ENCODE measurements at regions not wholly inside any gene's neighbourhood (a gene's known extent, or its start where the extent isn't known, plus 50 kb on each side); places are given as distances from the start of the nearest gene placed in this dataset.

DNA sequence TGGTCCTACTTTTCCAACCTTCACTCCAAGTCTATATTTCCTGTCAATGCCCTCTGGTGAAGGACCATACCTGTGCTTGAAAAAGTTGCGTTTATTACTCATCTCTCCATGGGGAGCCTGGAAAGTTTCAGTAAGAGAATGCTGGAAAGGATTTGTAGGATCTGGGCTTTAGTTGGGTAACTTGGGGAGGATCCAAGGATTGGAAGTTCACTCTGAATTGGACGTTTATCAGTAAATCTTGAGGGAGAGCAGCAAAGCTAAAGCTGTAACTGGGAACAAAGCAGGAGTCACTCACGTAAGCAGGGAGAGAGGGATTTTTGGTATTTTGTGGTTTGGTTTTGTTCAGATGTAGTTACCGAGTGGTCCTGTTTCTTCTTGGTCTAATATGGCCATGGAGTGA lies 51.4 kb upstream of the NPVF start:
- in situ Hi-C loops (cut with HindIII; ENCODE audit: low sequenced_read_pairs), result no loop called here

DNA sequence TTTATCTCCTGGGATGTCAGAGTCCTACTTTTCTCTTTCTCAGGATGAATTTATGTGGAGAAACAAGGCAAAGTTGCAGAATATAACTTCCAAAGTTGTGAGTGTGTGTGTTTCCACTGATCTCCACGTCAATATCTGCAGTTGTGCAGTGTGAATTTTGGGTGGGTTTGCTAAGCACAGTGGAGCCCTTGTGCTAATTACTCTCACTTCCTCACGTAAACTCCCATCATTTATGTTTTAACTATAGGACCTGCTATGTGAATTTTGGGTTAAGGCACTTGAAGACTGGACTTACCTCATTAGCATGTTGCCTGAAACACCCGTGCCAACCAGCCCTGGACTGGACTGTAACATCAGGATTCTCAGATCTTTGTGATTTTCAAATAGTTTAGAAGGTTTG lies 51.9 kb upstream of the NPVF start:
- in situ Hi-C loops (cut with HindIII; ENCODE audit: low sequenced_read_pairs), result no loop called here

DNA sequence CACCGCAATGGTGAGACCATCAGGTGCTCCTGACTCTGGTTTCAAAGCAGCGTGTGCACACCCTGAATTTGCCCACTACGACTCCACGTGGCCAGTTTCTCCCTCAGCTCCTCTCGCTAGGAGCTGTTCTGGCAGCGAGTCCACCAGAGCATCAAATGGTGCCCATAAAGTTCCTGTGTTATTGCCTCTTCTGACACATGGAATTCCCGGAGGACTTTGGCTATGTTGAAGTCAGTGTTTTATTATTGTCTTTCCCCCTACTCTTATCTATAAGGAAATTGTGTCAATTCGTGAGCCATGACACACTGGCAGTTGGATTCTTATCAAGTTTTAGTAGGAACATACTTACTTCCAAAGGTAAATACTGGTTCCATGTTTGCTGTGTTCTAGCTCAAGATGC lies 53.9 kb upstream of the NPVF start:
- in situ Hi-C loops (cut with HindIII; ENCODE audit: low sequenced_read_pairs), result no loop called here

DNA sequence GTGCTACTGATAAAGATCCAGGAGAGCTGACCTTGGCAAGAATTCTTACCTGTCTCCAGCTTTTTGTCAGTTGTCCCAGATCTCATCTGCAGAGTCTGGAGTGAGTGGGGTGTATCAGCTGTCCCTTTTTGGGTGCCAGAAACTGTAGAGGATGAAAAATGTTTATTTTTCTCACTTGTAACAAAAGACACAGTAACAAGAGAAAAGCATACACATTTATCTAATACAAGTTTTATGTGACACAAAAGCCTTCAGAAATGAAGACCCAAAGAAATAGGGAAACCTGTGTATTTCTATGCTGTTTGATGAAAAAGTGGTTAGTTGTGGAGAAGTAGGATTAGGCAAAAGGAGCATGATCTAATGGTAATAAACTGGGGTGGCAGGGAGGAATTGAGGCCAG lies 58.5 kb upstream of the NPVF start:
- in situ Hi-C loops (cut with HindIII; ENCODE audit: low sequenced_read_pairs), result no loop called here

DNA sequence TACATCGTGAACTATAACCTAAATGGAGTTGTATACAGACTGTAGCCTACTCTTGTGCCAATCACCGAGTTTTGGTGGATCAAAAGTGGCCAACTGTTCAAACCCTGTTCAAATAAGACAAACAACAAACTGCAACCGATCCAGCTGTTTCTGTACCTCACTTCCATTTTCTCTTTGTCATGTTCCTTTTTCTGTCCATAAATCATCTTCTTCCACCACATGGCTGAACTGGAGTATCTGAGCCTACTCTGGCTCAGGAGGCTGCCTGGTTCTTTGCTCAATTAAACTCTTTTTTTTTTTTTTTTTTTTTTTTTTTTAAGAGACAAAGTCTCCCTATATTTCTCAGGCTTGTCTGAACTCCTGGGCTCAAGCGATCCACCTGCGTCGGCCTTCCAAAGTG lies 59.0 kb upstream of the NPVF start:
- in situ Hi-C loops (cut with HindIII; ENCODE audit: low sequenced_read_pairs), result no loop called here

DNA sequence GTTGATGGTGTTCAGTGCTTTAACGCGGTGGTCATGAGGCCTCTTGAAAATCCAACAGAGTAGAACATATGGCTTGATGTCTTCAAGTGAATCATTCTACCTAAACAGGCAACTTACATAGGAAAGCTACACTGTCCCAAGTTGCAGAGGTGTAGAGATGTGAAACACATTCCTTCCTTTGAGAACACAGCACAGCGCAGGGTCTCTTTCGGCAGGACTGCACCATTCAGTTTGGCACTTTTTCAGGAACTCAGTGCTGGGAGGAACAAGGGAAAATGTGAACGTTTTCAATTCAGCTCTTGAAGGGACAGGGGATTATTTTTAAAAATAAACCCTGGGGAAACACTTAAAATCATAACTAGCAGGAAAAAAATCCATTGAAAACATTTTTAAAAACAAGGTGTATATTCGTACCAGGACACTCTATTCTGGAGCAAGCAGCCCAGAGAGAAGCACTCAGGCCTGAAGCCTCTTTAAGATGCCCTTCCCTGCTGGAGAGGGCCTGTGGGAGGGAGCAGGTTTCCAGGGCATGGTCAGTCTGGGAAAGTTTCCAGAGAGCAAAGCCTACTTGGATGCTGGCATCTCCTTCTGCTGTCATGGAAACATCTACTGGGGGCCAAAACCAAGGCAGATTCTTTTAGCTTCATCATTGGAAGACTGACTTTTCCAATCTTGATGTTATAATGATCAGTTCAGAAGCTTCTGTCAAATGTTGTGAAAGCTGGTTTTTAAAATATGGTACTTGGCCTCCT lies 60.4 kb upstream of the NPVF start:
- in situ Hi-C loops (cut with HindIII; ENCODE audit: low sequenced_read_pairs), result no loop called here

DNA sequence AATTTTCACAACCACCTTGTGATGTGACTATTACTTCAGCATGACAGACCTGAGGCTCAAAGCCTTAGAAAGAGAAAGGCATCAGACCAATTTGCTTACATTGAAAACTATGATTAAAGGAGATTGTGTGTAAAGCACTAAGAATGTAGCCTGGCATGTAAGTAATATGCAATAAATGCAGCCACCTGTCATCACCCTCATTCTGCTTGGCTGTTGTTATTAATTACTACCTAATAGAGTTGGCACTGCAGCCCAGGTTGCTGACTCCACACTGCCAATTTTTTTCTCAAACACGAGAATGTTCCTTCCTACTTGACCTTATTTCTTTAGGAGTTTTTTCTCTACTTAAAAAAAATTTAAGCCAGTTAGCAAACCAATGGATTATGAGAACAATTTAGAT lies 61.2 kb upstream of the NPVF start:
- in situ Hi-C loops (cut with HindIII; ENCODE audit: low sequenced_read_pairs), result no loop called here

DNA sequence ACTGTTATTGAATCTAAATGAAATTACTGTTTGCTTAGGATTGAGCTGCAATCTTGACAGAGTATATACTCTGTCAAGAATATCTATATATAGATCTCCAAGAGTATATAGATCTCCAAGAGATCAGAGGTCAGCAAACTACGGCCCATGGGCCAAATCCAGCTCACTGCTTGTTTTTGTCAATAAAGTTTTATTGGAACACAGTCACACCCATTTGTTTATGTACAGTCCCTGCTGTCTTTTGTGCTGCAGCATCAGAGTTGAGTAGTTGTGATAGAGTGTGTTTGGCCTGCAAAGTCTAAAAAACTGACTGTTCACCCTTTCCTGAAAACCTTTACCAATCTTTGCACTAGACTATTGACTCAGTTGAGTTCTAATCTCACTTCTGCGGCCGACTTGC lies 66.3 kb upstream of the NPVF start:
- in situ Hi-C loops (cut with HindIII; ENCODE audit: low sequenced_read_pairs), result no loop called here

DNA sequence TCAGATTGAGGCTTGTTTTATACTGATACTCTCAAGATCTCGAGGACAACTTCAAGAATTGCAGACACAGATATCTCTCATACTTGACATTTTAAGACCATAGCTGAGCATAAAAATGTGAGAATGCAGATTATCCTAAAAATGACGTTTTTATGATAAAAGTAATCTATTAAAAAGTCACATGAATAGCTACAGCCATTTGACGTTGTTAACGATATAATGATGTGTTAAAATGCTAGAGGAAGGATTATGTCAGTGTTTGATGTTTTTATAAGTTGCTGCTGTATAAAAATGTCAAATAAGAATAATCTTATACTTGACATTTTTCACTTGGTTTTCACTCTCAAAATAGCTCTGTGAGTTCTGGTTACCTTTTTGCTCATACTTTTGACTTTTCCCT lies 67.1 kb upstream of the NPVF start:
- in situ Hi-C loops (cut with HindIII; ENCODE audit: low sequenced_read_pairs), result no loop called here

DNA sequence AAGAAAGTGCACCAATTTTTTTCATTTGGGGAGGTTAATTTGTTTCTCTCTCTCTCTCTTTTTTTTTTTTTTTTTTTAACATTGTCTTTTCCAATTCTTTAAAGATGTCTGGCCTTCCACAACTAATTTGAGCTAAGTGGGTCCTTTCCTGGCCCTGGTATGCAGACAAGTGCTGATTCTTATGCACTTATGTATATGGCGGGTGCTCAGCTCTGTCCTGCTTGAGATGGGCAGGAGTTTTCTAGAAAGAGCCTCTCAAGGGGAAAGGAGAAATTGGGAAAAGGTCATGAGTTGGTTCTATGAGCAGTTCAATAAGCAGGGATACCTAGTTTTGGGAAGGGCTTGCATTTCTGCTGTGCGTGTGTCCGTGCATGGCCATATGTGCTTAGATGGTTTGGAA lies 67.8 kb upstream of the NPVF start:
- in situ Hi-C loops (cut with HindIII; ENCODE audit: low sequenced_read_pairs), result no loop called here

DNA sequence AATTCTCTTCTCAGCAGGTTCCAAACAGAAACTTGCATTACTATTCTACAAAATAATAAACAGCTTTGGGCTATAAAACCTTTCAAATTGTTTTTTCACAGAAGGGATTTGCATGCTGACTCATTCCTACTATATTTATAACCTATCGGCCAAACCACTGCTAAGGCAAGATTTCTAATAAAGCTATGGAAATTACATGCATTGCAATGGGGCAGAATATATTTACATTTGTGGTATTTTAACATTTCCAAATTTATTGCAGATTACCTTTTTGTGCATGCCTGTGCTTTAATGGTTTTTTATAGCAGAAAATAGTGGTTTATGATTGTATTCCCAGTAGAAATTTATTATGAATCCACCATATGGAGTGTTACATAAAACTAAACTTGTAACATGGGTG lies 69.0 kb upstream of the NPVF start:
- in situ Hi-C loops (cut with HindIII; ENCODE audit: low sequenced_read_pairs), result no loop called here

DNA sequence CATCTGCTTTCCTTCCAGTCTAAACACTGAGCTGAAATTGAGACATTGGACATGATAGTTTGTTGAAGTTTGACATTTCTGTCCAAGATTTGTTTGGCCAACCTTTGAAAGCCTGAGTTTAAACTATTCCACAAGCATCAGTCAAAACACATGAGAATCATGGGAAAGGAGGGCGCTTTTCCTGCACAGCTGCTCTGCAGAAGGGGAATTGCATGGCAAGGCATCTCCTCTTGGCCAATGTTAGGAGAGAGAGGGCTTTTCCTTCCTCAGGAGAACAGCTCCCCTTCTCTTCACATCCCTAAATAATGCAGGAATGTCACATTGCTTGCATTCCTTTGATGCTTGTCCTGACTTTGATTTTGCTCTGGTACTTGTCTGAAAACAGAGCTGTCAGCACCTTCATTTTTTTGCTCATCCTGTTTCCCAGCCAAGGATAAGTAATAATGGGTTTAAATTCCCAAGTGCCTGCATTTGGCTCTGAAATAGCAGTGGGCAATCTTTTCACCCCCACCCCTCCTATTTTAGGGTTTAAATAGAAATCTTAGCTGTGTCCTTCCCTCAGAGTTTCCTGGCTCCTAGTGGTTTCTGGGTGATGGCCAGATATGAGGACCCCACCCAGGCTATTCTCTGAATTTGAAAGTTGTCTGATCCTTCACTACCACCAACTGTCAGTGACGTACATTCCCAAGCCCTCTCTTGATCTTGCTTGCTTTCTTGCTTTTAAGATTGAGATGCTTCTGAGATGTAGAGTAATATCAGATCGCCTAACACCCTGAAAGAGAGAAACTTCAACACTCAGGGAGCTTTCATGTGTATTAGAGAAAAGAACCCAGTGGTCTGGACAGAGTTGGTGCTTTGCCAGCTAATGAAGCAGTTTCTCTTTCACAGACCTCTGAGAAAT lies 75.2 kb upstream of the NPVF start:
- in situ Hi-C loops (cut with HindIII; ENCODE audit: low sequenced_read_pairs), result no loop called here

DNA sequence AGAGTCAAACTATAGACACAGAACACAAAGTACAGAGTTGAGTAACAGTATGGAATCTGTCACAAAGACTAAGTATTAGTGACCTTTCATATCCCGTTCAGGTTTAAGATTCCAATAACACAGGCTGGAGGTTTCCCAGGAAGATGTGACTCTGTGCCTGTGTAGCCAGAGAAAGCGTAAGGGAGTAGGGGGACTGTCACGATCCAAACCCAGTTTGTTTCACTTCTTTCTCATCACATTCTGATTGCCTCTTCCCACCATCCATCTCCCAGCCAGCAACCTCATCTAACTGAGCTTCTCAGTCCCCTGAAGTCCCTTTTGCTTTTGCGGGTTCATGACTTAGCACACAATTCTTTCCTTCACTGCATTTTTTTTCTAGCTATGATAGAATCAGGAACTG lies 76.4 kb upstream of the NPVF start:
- in situ Hi-C loops (cut with HindIII; ENCODE audit: low sequenced_read_pairs), result no loop called here

DNA sequence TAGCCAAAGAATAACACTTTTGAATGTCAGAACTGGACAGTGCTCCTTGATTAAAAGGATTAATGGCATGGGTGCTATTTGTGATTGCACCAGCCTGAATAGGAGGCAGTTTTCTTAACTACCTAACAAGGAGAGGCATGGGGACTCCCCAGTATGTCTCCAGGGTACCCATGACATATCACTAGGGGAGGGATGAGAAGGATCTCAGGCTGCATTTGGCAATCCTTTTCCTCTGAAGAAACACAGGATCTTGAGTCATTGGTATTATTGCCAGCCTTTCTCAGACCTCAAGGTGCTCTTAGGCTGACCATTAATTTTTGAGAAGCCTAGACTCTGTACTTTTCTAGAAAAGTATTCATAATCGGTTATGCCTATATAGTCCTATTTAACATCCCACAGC lies 77.5 kb upstream of the NPVF start:
- in situ Hi-C loops (cut with HindIII; ENCODE audit: low sequenced_read_pairs), result no loop called here

DNA sequence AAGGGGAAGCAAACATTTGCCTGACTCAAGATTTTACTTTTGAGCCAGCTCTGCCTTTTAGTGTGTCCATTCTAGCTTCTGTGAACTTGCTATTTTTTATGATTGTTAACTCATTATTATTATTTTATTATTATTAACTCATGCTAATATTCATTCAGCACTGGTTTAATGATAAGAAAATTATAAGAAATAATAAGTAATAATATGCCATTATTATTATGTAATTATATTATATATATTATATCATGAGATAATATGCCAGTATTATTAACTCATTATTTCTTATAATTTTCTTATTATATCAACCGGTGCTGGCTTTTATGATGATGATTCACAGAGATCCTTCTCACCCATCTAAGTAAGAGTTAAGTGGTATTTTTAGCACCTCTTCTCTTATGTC lies 79.3 kb upstream of the NPVF start:
- in situ Hi-C loops (cut with HindIII; ENCODE audit: low sequenced_read_pairs), result no loop called here

DNA sequence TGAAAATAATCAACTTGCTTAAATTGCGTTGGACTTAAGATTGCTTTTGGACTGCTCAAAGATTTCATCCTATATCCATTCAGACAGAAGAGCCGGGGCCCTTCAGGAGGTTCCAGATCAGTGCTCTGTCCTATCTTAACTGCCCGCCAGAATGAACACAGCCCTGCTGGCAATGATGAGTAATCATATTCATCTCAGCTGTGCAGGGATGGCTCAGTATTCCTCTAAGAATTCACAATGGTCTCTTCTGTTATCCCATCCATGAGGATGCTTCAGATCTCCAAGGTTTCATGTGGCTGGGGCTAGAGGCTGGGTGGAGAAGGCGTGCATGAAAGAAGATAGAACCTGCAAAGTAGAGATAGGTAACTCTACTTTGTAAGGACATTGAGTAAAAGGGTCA lies 80.0 kb upstream of the NPVF start:
- in situ Hi-C loops (cut with HindIII; ENCODE audit: low sequenced_read_pairs), result no loop called here

DNA sequence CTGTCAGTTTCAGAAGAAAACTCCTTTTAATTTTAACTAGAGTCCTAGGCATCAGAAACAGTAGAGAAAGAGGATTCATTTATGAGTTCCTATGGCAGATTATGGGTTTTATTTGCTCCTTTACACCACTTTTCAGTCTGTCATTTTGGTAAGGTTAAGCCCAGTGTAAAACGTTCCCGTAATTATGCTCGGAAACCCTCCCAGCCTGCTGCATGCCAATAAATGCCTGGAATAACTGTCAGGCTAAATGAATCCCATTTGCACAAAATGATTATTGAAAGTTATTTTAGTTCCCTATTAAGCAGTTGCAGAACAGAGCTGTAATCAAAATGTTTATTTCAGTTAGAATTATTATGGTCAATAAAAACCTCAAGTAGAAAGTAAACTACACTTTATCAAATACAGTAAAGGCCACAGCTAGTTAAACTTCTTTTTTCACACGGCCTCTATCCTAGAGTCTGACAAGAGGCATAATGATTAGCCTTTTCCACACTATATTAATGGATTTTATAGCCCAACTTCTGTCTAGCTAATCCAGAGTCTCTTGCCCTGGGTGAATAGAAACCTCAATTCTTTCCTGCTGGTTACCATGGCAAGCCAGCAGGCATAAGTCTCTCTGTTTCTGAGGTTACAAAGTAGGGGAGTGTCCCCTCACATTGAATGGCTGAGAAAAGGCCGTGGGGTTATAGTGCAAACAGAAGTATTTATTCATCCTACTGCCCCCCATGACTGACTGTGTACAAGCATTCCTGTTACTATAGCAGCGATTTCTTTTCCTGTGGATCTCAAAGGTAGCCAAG lies 80.8 kb upstream of the NPVF start:
- in situ Hi-C loops (cut with HindIII; ENCODE audit: low sequenced_read_pairs), result no loop called here

DNA sequence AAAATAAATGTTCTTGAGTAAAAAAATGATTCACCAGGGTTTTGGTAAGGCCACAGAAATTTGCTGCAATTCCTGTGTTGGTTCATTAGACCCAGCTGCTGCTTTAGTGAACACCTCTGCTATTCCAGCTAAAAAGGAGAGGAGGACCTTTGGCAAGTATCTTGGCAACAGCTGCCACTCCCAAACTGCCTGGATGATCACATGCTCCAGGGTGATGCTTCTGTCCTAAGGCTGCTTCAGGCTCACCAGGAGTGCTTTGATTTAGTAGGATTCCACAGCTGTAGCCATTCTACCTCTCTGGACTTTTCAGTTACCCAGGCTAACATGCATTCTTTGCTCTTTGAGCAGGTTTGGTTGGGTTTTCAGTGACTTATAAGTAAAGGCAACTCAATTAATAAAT lies 82.6 kb upstream of the NPVF start:
- in situ Hi-C loops (cut with HindIII; ENCODE audit: low sequenced_read_pairs), result no loop called here

DNA sequence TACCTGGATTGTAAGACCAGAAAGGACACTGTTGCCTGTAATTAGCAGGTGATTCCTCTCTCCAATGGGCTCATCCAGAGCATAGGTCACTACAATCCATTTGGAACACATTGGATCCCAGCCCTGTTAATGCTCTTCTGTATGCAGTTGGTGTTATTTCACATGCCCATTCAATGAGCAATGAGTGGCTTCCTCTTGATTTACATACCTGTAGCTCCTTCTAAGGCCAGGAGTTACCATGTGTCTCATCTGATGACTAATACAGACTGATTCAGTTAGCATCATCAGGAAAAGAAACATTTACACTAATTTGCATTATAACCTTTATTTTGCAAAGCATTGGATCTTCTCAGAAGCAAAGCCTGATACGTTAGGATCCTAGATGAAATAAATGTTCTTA lies 83.1 kb upstream of the NPVF start:
- in situ Hi-C loops (cut with HindIII; ENCODE audit: low sequenced_read_pairs), result no loop called here

DNA sequence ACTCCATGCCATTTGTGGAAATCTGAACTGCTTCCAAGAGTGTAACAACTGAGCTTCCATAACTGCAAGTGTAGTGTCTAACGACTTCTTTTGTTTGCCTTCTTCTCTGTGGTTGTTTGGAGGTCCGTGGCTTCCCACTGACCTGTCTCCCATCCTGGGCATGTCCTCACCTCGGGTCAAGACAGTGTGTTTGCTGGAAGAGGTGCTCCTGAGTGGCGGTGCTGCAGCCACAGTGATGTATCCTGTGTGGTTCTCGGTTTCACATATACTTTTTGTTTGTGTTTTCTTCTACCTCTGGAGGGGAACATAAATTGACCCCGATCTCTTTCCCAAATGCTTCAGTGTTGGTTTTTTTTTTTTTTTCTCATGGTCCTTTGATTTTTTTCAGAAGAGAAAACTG lies 84.7 kb upstream of the NPVF start:
- in situ Hi-C loops (cut with HindIII; ENCODE audit: low sequenced_read_pairs), result no loop called here

DNA sequence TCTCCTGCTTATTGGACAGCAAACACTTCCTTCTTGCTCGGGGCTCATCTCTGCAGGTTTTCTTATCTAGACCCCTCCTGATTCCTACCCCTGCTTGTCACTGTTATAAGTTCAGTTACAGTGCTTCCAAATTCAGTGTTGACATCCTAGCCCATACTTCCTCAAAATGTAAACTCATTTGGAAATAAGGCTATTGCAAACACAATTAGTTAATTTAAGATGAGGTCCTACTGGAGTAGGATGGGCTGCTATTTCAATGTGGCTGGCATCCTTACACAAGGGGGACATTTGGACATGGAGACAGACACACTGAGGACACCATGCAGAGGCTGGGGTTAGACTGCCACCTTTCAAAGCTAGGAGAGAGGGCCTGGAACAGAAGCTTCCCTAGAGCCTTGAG lies 85.2 kb upstream of the NPVF start:
- in situ Hi-C loops (cut with HindIII; ENCODE audit: low sequenced_read_pairs), result no loop called here
